CMK (cell line): ENCODE measurements at regions not wholly inside any gene's neighbourhood (a gene's known extent, or its start where the extent isn't known, plus 50 kb on each side); places are given as distances from the start of the nearest gene placed in this dataset.

Experiments
- DNase-seq: peaks from one replicate; pipeline ENCODE4 v3.0.0-alpha.2; 2010; ENCODE audit warnings: low read depth

DNA sequence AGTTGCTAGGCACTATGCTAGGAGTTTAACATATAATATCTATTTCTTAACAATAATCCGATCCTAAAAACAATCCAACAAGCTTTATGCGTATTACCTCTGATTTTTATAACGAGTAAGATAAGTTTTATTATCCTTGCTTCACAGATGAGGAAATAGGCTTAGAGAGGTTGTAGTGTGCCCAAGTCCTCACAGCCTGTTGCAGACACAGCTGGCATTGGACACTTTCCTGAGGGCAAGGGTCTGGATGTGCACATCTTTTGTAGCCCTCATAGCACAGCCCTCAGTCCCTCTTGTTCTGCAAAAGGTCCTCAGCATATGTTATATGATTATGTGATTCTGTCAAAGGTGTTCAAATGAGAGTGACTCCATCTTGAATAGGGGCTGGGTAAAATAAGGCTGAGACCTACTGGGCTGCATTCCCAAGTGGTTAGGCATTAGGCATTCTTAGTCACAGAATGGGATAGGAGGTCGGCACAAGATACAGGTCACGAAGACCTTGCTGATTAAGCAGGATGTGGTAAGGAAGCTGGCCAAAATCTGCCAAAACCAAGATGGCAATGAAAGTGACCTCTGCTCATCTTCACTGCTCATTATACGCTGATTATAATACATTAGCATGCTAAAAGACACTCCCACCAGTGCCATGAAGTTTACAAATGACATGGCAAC is 75.7 kb upstream of the F3 start:
- DNase-seq, result no peak

GRCh38 chr1:94616506-94616905 is 74.9 kb upstream of the F3 start:
- no peak for DNase-seq

DNA sequence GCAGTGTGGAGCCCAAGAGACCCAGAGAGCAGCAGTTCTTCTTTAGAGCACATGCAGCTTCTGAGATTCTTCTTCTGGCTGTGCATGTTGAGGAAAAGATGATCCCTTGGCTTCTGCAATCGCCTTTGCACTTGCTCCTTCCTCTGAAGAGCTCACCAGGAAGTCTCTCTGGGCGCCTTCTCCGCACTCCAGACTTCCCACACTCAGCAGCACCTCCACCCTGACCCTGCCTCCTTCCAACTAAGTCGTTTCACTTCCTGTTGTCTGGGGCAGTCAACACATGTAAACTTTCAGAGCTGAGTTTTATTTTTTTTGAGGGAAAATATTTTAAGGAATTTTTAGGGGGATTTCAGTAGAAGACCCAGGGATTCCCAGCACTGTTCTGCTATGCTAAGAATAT is 73.4 kb upstream of the F3 start:
- peak; percentile 34 for DNase-seq

DNA sequence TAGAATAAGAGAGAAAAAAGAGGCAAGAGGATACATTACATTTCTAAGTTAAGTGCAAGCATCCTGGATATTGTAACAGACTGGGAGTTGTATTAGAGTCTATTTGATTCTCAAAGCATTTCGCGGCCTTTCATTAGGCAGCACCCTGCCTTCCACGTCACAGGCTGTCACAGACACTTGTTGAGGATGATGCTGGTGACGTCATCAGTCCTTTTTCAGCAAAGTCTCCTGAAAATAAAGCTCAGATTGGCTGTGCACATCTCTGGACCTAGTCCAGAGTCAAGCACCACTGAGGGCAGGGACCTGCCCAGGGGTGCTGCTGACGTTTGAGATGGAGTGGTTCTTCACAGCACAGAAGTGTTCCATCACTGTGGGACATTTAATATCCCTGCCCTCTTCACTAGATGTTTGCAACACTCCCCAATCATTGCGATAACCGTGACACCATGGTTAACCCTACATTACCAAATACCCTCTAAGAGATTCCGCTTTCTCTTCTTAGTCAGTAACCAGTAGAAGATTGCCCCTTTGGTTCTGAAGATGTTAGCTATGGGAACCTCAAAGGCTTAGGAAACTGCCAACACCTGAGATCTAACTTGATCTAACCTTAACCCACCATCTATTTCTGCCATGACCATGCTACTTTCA is 72.7 kb upstream of the F3 start:
- DNase-seq, result no peak

- DNase-seq, result no peak
Observed at GRCh38 chr1:94612525-94613204, 71.1 kb upstream of the F3 start.

DNA sequence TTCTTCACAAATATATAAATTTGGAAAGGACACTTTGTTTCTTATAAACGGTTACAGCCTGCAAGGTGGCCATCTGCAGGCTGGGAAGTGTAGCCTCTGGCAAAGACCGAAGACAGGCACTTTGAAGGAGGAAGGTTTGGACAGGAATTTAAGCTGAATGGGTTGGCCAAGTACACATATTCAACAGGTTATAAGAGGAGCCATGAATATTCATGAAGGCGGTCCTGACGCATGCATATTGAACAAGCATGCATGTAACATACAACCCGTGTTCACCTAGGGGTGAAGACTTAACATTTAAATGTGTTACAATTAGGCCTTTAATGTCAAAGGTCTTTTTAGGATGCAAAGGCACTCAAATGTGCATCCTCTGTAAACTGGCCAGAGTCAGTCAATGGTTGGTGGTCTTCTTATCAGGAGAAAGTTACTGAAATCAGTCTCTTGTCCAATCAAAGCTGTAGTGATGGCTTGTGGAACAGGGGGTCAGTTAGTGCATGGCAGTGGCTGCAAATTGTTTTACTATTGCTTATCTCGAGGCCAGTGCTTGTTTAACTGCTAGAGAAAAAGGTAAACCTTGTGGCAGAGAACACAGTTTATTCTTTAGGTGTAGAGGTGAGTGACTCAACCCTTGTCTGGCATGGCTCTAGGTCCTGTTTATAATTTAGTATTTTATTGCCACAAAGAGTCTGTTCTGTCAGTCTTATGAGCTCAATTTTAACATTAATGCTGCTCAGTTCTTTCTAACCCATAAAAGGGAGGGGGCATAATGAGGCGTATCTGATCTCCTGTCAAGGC is 70.3 kb upstream of the F3 start:
- DNase-seq, result no peak

DNA sequence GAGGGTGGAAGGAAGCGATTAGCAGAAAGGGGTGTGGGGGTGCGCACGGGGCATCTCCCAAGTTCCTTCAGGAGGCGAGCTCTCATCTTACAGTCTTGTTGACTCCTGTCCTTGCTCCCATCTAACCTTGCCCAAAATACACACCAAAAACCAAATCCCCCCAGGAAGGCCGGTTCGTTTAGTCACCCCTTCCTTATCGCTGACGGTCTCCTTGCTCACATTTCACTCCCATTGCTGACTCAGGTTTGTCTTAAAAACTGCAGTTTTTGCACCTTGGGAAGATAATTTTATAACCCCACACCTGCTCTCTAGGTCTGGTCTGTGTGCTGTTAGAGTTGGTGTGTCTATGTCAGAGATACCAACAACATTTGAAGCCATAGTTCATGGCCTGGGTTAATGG is 68.1 kb upstream of the F3 start:
- no peak for DNase-seq

GRCh38 chr1:94608852-94609530 is 67.4 kb upstream of the F3 start:
- DNase-seq, result no peak

DNA sequence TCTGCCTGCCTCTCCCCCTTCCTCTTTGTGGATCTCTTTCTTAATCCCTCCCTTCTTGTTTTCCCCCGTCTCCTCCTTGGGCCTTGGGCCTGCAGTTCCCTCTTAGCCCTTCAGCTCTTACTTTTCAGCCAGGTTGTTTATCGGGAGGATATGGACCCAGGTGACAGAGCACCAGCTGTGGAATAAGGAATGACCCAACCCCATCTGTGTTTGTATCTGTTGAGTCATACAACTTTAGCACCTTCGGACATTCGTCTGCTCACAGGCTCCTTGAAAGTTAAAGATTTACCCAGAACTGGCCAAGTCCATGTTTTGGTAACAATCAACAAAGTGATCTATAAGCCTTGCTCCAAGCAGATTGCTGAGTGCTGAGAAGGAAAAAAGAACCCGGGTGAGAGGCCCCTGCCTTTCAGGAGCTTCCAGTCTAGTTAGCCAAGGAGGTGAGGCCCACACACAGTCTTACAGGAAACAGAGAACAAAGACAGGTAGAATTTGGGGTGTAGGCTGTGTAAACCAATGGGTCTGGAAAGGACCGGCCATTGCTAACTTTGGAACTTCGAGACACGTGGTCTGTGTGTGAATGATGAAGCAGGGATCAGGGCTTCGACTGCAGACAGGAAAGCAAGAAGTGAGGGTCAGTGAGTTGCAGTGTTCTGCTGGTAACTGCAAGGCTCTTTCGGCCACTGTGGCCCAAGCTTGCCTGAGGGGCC is 66.7 kb upstream of the F3 start:
- DNase-seq, result no peak

- no peak for DNase-seq
Observed at GRCh38 chr1:94607398-94607797, 65.8 kb upstream of the F3 start.

DNA sequence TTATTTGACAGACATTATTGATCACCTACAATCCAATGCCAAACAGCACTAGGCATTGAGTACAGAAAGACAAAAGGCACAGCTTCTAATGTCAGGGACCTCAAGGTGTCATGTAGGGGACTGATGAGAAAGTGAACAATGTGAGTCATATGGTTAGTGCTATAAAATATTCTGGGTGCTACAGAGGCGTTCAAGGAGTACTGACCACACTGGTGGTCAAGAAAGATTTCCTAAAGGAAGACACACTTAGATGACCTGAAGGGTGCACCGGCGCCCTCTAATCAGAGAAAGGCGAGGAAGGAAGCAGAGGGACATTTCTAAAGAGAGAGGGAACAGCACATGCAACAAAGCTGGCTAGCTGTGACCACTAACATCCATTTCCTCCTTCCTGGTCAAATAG is 64.9 kb upstream of the F3 start:
- no peak for DNase-seq

DNA sequence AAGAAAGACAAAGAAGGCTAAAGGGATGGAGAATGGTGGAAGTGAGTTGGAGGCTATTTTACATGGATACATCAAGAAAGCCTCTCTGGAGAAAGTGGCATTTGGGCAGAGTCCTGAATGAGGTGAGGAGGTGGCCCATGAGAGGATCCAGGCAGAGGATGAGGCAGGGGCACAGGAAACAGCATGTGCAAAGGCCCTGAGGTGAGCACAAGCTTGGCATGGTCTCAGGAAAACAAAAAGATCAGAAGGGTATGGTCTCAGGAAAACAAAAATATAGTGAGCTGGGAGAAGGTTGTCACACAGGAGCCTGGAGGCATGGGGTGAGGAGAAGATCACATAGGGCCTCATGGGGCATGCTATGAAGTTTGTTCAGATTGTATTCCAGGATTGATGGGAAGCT is 62.1 kb upstream of the F3 start:
- DNase-seq, result no peak

DNA sequence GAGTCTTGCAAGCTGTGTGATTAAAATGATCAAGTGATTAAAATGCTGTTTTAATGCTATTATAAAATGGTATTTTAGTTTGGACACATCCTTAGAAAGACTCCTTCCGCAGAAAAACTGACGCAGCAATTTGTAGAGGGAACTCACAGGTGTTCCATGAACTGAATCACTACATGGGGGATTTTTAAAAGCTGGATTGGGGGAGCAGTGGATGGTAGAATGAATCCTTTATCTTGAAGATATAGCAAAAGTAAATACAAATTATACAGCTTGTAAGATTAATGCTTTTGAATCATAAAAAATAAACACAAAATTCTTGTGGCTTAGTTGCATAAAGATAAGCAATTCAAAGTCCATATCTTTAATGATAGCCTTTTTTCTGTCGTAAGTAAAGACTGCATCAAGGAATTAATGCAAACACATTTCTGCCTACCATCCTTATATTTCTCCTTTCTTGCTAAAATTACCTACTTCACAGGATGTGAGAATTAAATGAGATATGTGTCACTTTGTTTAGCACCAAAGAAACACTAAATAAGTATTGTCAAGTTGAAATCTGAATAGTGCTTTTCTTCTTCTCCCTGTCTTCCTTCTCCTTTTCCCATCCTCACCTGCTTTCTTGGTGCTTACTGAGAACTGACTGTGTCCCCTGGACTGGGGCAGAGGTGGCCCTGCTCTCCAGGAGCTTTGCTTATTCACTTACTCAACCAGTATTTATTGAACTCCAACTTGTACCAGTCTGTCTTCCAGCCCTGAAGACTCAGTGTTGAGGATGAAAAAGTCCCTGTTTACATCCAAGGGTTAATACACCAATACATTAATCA is 61.5 kb upstream of the F3 start:
- DNase-seq, result no peak

DNA sequence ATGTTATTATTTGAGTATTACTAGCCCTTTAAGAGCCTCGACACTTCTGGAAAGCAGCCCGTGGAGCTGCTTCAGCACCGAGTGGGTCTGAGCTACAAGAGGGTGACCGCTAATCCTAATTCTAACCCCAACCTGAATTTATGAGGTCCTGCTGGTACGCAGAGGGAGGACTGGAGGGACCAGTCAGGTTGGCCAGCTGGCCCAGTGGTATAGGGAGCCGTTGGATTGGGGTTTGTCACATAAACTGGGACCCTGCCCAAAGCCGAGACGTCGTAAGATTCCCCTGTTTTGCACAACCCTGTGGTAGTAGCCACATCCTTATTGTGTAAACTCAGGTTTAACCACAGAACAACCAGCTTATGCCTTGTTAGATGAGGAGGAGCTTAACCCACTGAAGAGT is 60.8 kb upstream of the F3 start:
- no peak for DNase-seq

DNA sequence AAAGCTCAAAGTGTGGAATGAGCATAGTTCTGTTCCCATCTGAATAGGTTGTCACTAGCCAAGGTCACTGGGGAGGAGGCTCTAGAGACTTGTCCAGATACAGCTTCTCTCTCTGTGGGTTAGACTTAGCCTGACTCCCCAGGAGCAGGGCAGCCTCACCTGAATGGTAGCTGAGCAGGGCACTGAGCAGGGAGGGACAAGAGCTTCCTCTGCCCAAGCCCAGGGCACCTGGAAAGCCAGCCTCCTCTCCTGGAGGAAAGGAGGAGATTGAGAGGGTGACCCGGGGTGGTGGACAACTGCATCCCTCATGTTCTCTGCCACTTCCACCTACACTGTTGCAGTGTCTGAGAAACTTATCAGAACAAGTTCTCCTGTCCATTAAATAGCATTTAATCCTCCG is 59.0 kb upstream of the F3 start:
- DNase-seq, result no peak

- DNase-seq, result no peak
Observed at GRCh38 chr1:94599095-94599813, 57.7 kb upstream of the F3 start.

GRCh38 chr1:94597701-94598100 is 56.1 kb upstream of the F3 start:
- no peak for DNase-seq

DNA sequence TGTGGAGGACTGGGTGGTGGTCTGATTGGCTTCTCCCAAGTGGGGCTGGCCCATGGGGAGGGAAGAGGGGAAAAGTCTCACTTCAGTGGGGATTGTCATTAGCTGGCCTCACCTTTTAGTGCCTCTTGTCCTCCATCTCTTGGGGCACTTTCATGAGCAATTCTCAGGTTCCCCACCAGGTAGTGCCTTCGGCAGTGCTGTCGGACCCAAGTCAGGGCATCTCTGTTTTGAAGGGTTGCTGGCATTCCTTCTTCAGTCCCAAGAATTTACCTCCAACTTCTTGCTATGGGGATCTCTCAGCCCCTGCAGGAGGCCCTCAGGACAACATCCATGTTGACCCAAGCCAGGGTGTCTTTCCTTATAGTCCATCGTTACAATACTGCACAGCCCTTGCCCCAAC is 54.7 kb upstream of the F3 start:
- DNase-seq, result no peak

- DNase-seq, result no peak
Observed at GRCh38 chr1:94595658-94596057, 54.1 kb upstream of the F3 start.

DNA sequence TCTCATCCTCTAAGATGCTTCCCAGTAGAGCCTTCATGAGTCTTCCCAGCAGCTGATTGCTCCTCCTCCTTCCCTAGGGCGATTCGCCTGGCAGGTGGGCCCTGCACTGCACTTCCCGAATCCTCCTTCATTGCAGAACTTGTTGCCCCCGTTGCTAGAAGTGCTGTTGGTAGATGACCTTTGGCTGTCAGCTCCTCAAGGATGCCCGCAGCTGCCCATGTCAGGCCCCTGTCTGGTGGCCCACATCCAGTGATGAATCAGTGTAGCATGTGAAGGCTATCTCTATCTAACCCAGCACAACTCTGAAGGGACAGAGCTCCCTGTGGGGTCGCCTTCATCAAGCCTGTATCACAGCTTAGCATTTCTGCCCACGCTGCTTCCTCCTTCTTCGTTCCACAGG is 52.1 kb upstream of the F3 start:
- DNase-seq, result no peak
